Prostate gland (tissue), 2 donors: ENCODE measurements at regions not wholly inside any gene's neighbourhood (a gene's known extent, or its start where the extent isn't known, plus 50 kb on each side); places are given as distances from the start of the nearest gene placed in this dataset.

ENCODE experiments used
- DNase-seq: peaks from one replicate; pipeline ENCODE4 v3.0.0-alpha.2; 2019; ENCODE audit warnings: low spot score
- H3K27ac ChIP-seq, 2 donors: fragments of 200-600 bp; sonication (generic); 2 replicates each; pipeline ENCODE4 v1.5.1; 2017 to 2019
- H3K27me3 ChIP-seq: fragments of 200-600 bp; sonication (generic); replicated peaks from 2 replicates; pipeline ENCODE4 v1.5.1; 2019; ENCODE audit not compliant: insufficient read depth
- H3K36me3 ChIP-seq, 2 donors: fragments of 200-600 bp; sonication (generic); 1 replicate in 1 of 2; 2 replicates in 1 of 2; pipeline versions ENCODE4 v1.5.1 to v1.8.1; 2017 to 2019
- H3K4me1 ChIP-seq: fragments of 200-600 bp; sonication (generic); replicated peaks from 2 replicates; pipeline ENCODE4 v1.5.1; 2019
- H3K4me3 ChIP-seq, 2 donors: fragments of 200-600 bp; sonication (generic); 2 replicates each; pipeline ENCODE4 v1.5.1; 2017 to 2019
- H3K9me3 ChIP-seq: fragments of 200-600 bp; sonication (generic); 2 replicates; pipeline ENCODE4 v1.5.1; 2017
- POLR2A ChIP-seq: fragments of 450-650 bp; IDR thresholded peaks from one replicate; pipeline ENCODE4 v1.6.1; 2016; ENCODE audit warnings: antibody characterized with exemption, mild to moderate bottlenecking
- POLR2AphosphoS5 ChIP-seq: sonication (generic); formaldehyde crosslinking; IDR thresholded peaks from one replicate; pipeline ENCODE4 v1.6.1; 2017; ENCODE audit warnings: antibody characterized with exemption
- WGBS: methylation state at CpG from one replicate; pipeline ENCODE4 v1.1.5; 2018; 5-methylcytosine and 5-hydroxymethylcytosine counted together
- intact Hi-C: fragments of 100-400 bp; cut with DNase I; formaldehyde crosslinking; loops from one replicate; pipeline ENCODE4 v1.14.2; 2022
- TF ChIP-seq, protein P1 (sequence below), 4 experiments: fragments of 200-600 bp in 2 of 4; fragments of 450-650 bp in 2 of 4; sonication (generic) in 2 of 4; IDR thresholded peaks; 1 replicate in 3 of 4; 2 replicates in 1 of 4; pipeline ENCODE4 v1.5.1; 2016 to 2019; ENCODE audit warnings: antibody characterized with exemption in 4 of 4, mild to moderate bottlenecking in 2 of 4, moderate library complexity in 2 of 4

DNA sequence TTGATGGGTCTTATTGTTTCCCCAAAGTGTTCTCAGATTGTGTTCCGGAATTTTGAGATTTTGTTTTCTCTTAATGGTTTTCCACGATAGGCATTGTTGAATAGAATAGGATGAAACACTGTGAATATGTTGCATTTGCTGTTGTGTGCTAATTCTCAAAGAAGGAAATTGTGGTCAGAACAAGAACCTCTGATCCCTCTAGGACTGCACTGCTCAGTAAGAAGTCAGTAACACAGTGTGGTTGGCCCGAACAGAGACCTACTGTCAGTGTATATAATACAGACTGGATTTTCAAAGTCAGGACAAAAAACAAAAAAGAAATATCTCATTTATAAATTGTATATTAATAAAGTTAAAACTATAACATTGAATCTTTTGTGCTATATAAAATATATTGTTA is 494.8 kb downstream of the MAT2B start:
- no peaks in the 10 kb centered on the region for H3K36me3 ChIP-seq
- H3K4me1 ChIP-seq: no peaks in the 10 kb centered on the region
- TF ChIP-seq, protein P1, sequence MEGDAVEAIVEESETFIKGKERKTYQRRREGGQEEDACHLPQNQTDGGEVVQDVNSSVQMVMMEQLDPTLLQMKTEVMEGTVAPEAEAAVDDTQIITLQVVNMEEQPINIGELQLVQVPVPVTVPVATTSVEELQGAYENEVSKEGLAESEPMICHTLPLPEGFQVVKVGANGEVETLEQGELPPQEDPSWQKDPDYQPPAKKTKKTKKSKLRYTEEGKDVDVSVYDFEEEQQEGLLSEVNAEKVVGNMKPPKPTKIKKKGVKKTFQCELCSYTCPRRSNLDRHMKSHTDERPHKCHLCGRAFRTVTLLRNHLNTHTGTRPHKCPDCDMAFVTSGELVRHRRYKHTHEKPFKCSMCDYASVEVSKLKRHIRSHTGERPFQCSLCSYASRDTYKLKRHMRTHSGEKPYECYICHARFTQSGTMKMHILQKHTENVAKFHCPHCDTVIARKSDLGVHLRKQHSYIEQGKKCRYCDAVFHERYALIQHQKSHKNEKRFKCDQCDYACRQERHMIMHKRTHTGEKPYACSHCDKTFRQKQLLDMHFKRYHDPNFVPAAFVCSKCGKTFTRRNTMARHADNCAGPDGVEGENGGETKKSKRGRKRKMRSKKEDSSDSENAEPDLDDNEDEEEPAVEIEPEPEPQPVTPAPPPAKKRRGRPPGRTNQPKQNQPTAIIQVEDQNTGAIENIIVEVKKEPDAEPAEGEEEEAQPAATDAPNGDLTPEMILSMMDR (IDR thresholded peaks at IDR 0.05): no peak
- no peak for TF ChIP-seq POLR2AphosphoS5
- no peak for TF ChIP-seq POLR2A
- H3K9me3 ChIP-seq: no peaks in the 10 kb centered on the region
- intact Hi-C loops: loop anchor here (10.0 kb wide), 1 partner anchor 435 kb away; no protein-coding TSS in a partner anchor
- no peak for DNase-seq
- 87% methylated on average over 3 of the region's 3 CpGs for WGBS
- H3K4me3 ChIP-seq: no peak overlapping the region
- H3K27me3 ChIP-seq: no peaks in the 10 kb centered on the region
- no peak overlapping the region for H3K27ac ChIP-seq

DNA sequence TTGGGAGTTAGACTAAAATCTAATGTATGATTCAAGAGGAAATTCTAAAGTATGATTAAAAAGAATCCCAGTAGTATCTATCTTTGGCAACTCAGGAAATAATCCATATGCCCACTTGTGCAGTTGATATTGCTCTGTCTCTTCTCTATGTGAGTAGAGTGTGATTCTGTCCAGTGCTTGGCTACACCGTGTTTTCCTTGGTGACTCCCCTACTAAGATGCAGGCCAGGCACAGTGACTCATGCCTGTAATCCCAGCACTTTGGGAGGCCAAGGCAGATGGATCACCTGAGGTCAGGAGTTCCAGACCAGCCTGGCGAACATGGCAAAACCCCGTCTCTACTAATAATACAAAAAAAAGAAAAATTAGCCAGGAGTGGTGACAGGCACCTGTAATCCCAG is 495.4 kb downstream of the MAT2B start:
- Histone ChIP-seq H3K27me3 (no peaks in the 10 kb centered on the region), H3K36me3 (no peaks in the 10 kb centered on the region), H3K27ac (no peak overlapping the region), H3K9me3 (no peaks in the 10 kb centered on the region), H3K4me1 (no peaks in the 10 kb centered on the region), H3K4me3 (no peak overlapping the region)
- intact Hi-C loops: loop anchor here (10.0 kb wide), 1 partner anchor 436 kb away; no protein-coding TSS in a partner anchor
- no peak for DNase-seq
- WGBS: 86% methylated on average over 3 of the region's 3 CpGs
- TF ChIP-seq POLR2A (no peak), POLR2AphosphoS5 (no peak)
- TF ChIP-seq, protein P1 (IDR thresholded peaks at IDR 0.05): no peak

GRCh38 chr5:164002214-164002613 is 496.8 kb downstream of the MAT2B start:
- 23% methylated on average over 3 of the region's 3 CpGs for WGBS
- no peak overlapping the region for H3K4me3 ChIP-seq

GRCh38 chr5:164002628-164003027 is 497.2 kb downstream of the MAT2B start:
- H3K27ac ChIP-seq: no peak overlapping the region
- DNase-seq: no peak
- TF ChIP-seq, protein P1 (IDR thresholded peaks at IDR 0.05): no peak
- TF ChIP-seq POLR2A (no peak), POLR2AphosphoS5 (no peak)
- H3K9me3 ChIP-seq: no peaks in the 10 kb centered on the region
- no peaks in the 10 kb centered on the region for H3K27me3 ChIP-seq
- no peaks in the 10 kb centered on the region for H3K4me1 ChIP-seq
- 81% methylated on average over 3 of the region's 3 CpGs for WGBS
- H3K36me3 ChIP-seq: no peaks in the 10 kb centered on the region
- no peak overlapping the region for H3K4me3 ChIP-seq
- intact Hi-C loops: loop anchor here (10.0 kb wide), 1 partner anchor 438 kb away; no protein-coding TSS in a partner anchor

More at GRCh38 chr5:164002214-164002613, 496.8 kb downstream of the MAT2B start:
- H3K9me3 ChIP-seq: no peaks in the 10 kb centered on the region
- no peaks in the 10 kb centered on the region for H3K27me3 ChIP-seq
- intact Hi-C loops: loop anchor here (10.0 kb wide), 1 partner anchor 437 kb away; no protein-coding TSS in a partner anchor
- TF ChIP-seq POLR2A (no peak), POLR2AphosphoS5 (no peak)
- TF ChIP-seq, protein P1 (IDR thresholded peaks at IDR 0.05): no peak
- H3K36me3 ChIP-seq: no peaks in the 10 kb centered on the region
- DNase-seq: no peak
- no peak overlapping the region for H3K27ac ChIP-seq
- H3K4me1 ChIP-seq: no peaks in the 10 kb centered on the region

DNA sequence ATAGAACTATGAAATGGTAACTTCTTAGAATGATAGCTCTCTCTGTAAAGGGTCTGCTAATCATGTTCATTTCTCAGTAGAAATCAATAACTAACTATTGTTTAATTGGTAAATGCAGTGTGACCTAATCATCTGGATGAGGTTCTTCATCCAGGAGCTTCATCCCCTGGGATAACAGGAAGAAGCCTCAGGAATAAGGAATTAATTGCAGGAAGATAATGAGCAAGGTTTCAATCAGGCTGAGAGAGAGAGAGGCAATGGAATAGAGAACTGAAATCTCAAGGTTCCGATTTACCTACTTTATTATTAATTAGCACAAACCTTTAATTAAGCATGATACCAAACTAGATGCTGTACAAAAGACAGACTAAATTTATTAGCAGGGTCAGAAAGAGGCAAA is 499.7 kb downstream of the MAT2B start:
- Histone ChIP-seq H3K36me3 (no peaks in the 10 kb centered on the region), H3K9me3 (no peaks in the 10 kb centered on the region), H3K27me3 (no peaks in the 10 kb centered on the region), H3K4me1 (no peaks in the 10 kb centered on the region), H3K4me3 (no peak overlapping the region), H3K27ac (no peak overlapping the region)
- intact Hi-C loops: loop anchor here (10.0 kb wide), 1 partner anchor 440 kb away; no protein-coding TSS in a partner anchor
- TF ChIP-seq, protein P1 (IDR thresholded peaks at IDR 0.05): no peak
- no peak for TF ChIP-seq POLR2A
- WGBS: 91% methylated on average over 1 of the region's 1 CpG
- DNase-seq: no peak
